Activated CD4-positive, alpha-beta memory T cell treated with anti-CD3 and anti-CD28 coated beads for 36 hours (primary cell): ENCODE measurements at regions not wholly inside any gene's neighbourhood (a gene's known extent, or its start where the extent isn't known, plus 50 kb on each side); places are given as distances from the start of the nearest gene placed in this dataset.

Source experiments
- CTCF ChIA-PET: fragments of 350-600 bp; sonication (Branson Sonifier 250); formaldehyde crosslinking; loops from one replicate; lab custom pipeline; 2021; ENCODE audit warnings: antibody characterized with exemption, inconsistent platforms; lab: Charles Lee
- POLR2A ChIA-PET: fragments of 350-600 bp; sonication (Branson Sonifier 250); formaldehyde crosslinking; loops from one replicate; lab custom pipeline; 2021; ENCODE audit warnings: antibody characterized with exemption; lab: Charles Lee
- DNase-seq: peaks from one replicate; pipeline ENCODE4 v3.0.0-alpha.2; 2020
- H3K27ac Mint-ChIP-seq: one replicate; pipeline ENCODE4 v1.8.0; 2021; ENCODE audit warnings: mixed read lengths
- H3K27me3 Mint-ChIP-seq: one replicate; pipeline ENCODE4 v1.8.0; 2021; ENCODE audit warnings: mixed read lengths
- H3K36me3 Mint-ChIP-seq: one replicate; pipeline ENCODE4 v1.8.0; 2021; ENCODE audit warnings: mixed read lengths
- H3K4me1 Mint-ChIP-seq: one replicate; pipeline ENCODE4 v1.8.0; 2021; ENCODE audit warnings: low read depth, mixed read lengths
- H3K4me3 Mint-ChIP-seq: one replicate; pipeline ENCODE4 v1.8.0; 2021; ENCODE audit warnings: mild to moderate bottlenecking, mixed read lengths
- H3K9me3 Mint-ChIP-seq: one replicate; pipeline ENCODE4 v1.8.0; 2021; ENCODE audit warnings: mixed read lengths
- intact Hi-C: fragments of 100-400 bp; cut with micrococcal nuclease; formaldehyde crosslinking; loops from one replicate; pipeline ENCODE4 v1.15.1; 2023

GRCh38 chr14:97354119-97354722, 557.0 kb downstream of the VRK1 start:
- no peaks in the 10 kb centered on the region for H3K9me3 Mint-ChIP-seq
- peaks cover 6% of the 10 kb centered on the region for H3K4me1 Mint-ChIP-seq
- no peak overlapping the region for H3K27ac Mint-ChIP-seq
- no peak overlapping the region for H3K4me3 Mint-ChIP-seq
- DNase-seq = no peak
- no peaks in the 10 kb centered on the region for H3K36me3 Mint-ChIP-seq
- H3K27me3 Mint-ChIP-seq = no peaks in the 10 kb centered on the region
- intact Hi-C loops = no loop called here
- POLR2A ChIA-PET = no interaction called here
- CTCF ChIA-PET = interaction anchor here (0.6 kb wide), 1 partner anchor 15 kb away, joined by 3 read pairs; no protein-coding TSS in a partner anchor

- CTCF ChIA-PET = no interaction called here
- Mint-ChIP-seq H3K27me3 (no peaks in the 10 kb centered on the region), H3K9me3 (no peaks in the 10 kb centered on the region), H3K4me3 (no peak overlapping the region), H3K36me3 (no peaks in the 10 kb centered on the region), H3K4me1 (peaks cover 3% of the 10 kb centered on the region), H3K27ac (no peak overlapping the region)
- intact Hi-C loops = no loop called here
- POLR2A ChIA-PET = no interaction called here
- no peak for DNase-seq
Observed at GRCh38 chr14:97359341-97359740, 562.2 kb downstream of the VRK1 start.

- ChIA-PET CTCF (no interaction called here), POLR2A (no interaction called here)
- DNase-seq = no peak
- Mint-ChIP-seq H3K27me3 (no peaks in the 10 kb centered on the region), H3K9me3 (no peaks in the 10 kb centered on the region), H3K36me3 (no peaks in the 10 kb centered on the region), H3K4me1 (no peaks in the 10 kb centered on the region), H3K4me3 (no peak overlapping the region), H3K27ac (no peak overlapping the region)
- intact Hi-C loops = no loop called here
Observed at GRCh38 chr14:97361181-97361580, 564.0 kb downstream of the VRK1 start.

- ChIA-PET CTCF (no interaction called here), POLR2A (no interaction called here)
- no peak for DNase-seq
Observed at GRCh38 chr14:97361958-97362357, 564.8 kb downstream of the VRK1 start.

GRCh38 chr14:97366400-97366799, 569.2 kb downstream of the VRK1 start:
- Mint-ChIP-seq H3K27ac (no peak overlapping the region), H3K4me1 (no peaks in the 10 kb centered on the region), H3K36me3 (no peaks in the 10 kb centered on the region), H3K4me3 (no peak overlapping the region), H3K9me3 (peaks cover 5% of the 10 kb centered on the region), H3K27me3 (no peaks in the 10 kb centered on the region)
- CTCF ChIA-PET = no interaction called here
- intact Hi-C loops = no loop called here
- DNase-seq = no peak
- POLR2A ChIA-PET = no interaction called here

More at GRCh38 chr14:97361958-97362357, 564.8 kb downstream of the VRK1 start:
- no peaks in the 10 kb centered on the region for H3K36me3 Mint-ChIP-seq
- H3K9me3 Mint-ChIP-seq = no peaks in the 10 kb centered on the region
- H3K4me3 Mint-ChIP-seq = no peak overlapping the region
- intact Hi-C loops = no loop called here
- H3K27me3 Mint-ChIP-seq = no peaks in the 10 kb centered on the region
- no peaks in the 10 kb centered on the region for H3K4me1 Mint-ChIP-seq
- H3K27ac Mint-ChIP-seq = no peak overlapping the region

GRCh38 chr14:97367278-97367677, 570.1 kb downstream of the VRK1 start:
- ChIA-PET CTCF (no interaction called here), POLR2A (no interaction called here)
- no peak overlapping the region for H3K27ac Mint-ChIP-seq
- no peaks in the 10 kb centered on the region for H3K36me3 Mint-ChIP-seq
- peaks cover 5% of the 10 kb centered on the region for H3K9me3 Mint-ChIP-seq
- H3K4me3 Mint-ChIP-seq = no peak overlapping the region
- H3K27me3 Mint-ChIP-seq = no peaks in the 10 kb centered on the region
- no peak for DNase-seq
- H3K4me1 Mint-ChIP-seq = no peaks in the 10 kb centered on the region
- intact Hi-C loops = no loop called here

- no peaks in the 10 kb centered on the region for H3K27me3 Mint-ChIP-seq
- H3K36me3 Mint-ChIP-seq = no peaks in the 10 kb centered on the region
- intact Hi-C loops = no loop called here
- H3K27ac Mint-ChIP-seq = no peak overlapping the region
- H3K4me1 Mint-ChIP-seq = no peaks in the 10 kb centered on the region
- DNase-seq = no peak
- H3K4me3 Mint-ChIP-seq = no peak overlapping the region
- POLR2A ChIA-PET = no interaction called here
- H3K9me3 Mint-ChIP-seq = peaks cover 5% of the 10 kb centered on the region
- CTCF ChIA-PET = no interaction called here
Observed at GRCh38 chr14:97368049-97368448, 570.9 kb downstream of the VRK1 start.

GRCh38 chr14:97368900-97369564, 571.9 kb downstream of the VRK1 start:
- Mint-ChIP-seq H3K4me3 (no peak overlapping the region), H3K27ac (no peak overlapping the region), H3K9me3 (peaks cover 5% of the 10 kb centered on the region), H3K4me1 (peaks cover 3% of the 10 kb centered on the region), H3K36me3 (no peaks in the 10 kb centered on the region), H3K27me3 (no peaks in the 10 kb centered on the region)
- no peak for DNase-seq
- POLR2A ChIA-PET = no interaction called here
- intact Hi-C loops = no loop called here
- CTCF ChIA-PET = interaction anchor here (0.6 kb wide), 1 partner anchor 14 kb away, joined by 3 read pairs; no protein-coding TSS in a partner anchor

- no peak for DNase-seq
- ChIA-PET POLR2A (no interaction called here), CTCF (no interaction called here)
- no peak overlapping the region for H3K4me3 Mint-ChIP-seq
- H3K36me3 Mint-ChIP-seq = no peaks in the 10 kb centered on the region
- intact Hi-C loops = no loop called here
- H3K4me1 Mint-ChIP-seq = peaks cover 7% of the 10 kb centered on the region
- H3K9me3 Mint-ChIP-seq = peaks cover 5% of the 10 kb centered on the region
- no peaks in the 10 kb centered on the region for H3K27me3 Mint-ChIP-seq
- H3K27ac Mint-ChIP-seq = no peak overlapping the region
Observed at GRCh38 chr14:97369901-97370300, 572.7 kb downstream of the VRK1 start.

GRCh38 chr14:97376310-97376709, 579.1 kb downstream of the VRK1 start:
- CTCF ChIA-PET = no interaction called here
- POLR2A ChIA-PET = no interaction called here
- DNase-seq = no peak
- Mint-ChIP-seq H3K27ac (no peak overlapping the region), H3K4me3 (no peak overlapping the region), H3K27me3 (no peaks in the 10 kb centered on the region), H3K9me3 (no peaks in the 10 kb centered on the region), H3K4me1 (peaks cover 60% of the 10 kb centered on the region), H3K36me3 (no peaks in the 10 kb centered on the region)
- intact Hi-C loops = no loop called here

- ChIA-PET CTCF (interaction anchor here (1.0 to 1.2 kb wide), 2 partner anchors 77 to 347 kb away, joined by 3 read pairs; no protein-coding TSS in a partner anchor), POLR2A (no interaction called here)
- Mint-ChIP-seq H3K9me3 (peaks cover 4% of the 10 kb centered on the region), H3K27me3 (no peaks in the 10 kb centered on the region), H3K4me3 (no peak overlapping the region), H3K27ac (no peak overlapping the region), H3K4me1 (peaks cover 70% of the 10 kb centered on the region), H3K36me3 (peaks cover 7% of the 10 kb centered on the region)
- intact Hi-C loops = no loop called here
- DNase-seq = peak; percentile 14
Observed at GRCh38 chr14:97377550-97377949, 580.4 kb downstream of the VRK1 start.

GRCh38 chr14:97379091-97379531, 581.9 kb downstream of the VRK1 start:
- ChIA-PET POLR2A (interaction anchor here (0.9 kb wide), 1 partner anchor 73 kb away, joined by 3 read pairs; no protein-coding TSS in a partner anchor), CTCF (no interaction called here)
- intact Hi-C loops = no loop called here
- Mint-ChIP-seq H3K27ac (peak overlapping the region; percentile 55), H3K27me3 (no peaks in the 10 kb centered on the region), H3K4me1 (peaks cover 67% of the 10 kb centered on the region), H3K36me3 (peaks cover 7% of the 10 kb centered on the region), H3K4me3 (no peak overlapping the region), H3K9me3 (peaks cover 4% of the 10 kb centered on the region)
- peak; percentile 45 for DNase-seq
